ENCODE measurements at regions not wholly inside any gene's neighbourhood (a gene's known extent, or its start where the extent isn't known, plus 50 kb on each side); places are given as distances from the start of the nearest gene placed in this dataset.
"Not testable (repeated sequence)": the region's sequence is repeated elsewhere in the genome, so short reads cannot be mapped to it uniquely, and the experiment has no call there.

DNA sequence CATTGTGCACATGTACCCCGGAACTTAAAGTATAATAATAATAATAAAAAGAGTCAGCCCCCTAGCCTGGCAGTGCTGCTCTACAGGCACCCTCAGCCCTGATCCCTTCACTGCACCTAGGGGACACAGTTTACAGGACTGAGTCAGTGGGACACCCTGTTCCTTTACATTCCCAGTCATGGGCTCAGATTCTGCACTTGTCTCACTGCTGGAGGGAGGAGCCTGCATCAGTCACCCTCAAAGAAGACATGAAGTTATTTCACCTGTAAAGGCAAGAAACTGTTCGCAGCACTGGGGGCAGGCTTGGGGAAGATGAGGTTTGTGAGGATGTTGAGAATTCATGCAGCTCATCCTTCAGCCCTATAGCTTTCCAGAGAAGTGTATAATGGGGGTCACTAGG, 50.7 kb upstream of the VPREB1 start:
- Histone ChIP-seq H3K4me3 (no peak overlapping the region), H3K27ac (no peak overlapping the region), H3K4me1 (no peaks in the 10 kb centered on the region), H3K36me3 (no peaks in the 10 kb centered on the region), H3K9me3 (no peaks in the 10 kb centered on the region), H3K27me3 (no peaks in the 10 kb centered on the region)
- TF ChIP-seq, protein P1, sequence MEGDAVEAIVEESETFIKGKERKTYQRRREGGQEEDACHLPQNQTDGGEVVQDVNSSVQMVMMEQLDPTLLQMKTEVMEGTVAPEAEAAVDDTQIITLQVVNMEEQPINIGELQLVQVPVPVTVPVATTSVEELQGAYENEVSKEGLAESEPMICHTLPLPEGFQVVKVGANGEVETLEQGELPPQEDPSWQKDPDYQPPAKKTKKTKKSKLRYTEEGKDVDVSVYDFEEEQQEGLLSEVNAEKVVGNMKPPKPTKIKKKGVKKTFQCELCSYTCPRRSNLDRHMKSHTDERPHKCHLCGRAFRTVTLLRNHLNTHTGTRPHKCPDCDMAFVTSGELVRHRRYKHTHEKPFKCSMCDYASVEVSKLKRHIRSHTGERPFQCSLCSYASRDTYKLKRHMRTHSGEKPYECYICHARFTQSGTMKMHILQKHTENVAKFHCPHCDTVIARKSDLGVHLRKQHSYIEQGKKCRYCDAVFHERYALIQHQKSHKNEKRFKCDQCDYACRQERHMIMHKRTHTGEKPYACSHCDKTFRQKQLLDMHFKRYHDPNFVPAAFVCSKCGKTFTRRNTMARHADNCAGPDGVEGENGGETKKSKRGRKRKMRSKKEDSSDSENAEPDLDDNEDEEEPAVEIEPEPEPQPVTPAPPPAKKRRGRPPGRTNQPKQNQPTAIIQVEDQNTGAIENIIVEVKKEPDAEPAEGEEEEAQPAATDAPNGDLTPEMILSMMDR (IDR thresholded peaks at IDR 0.05), result no peak
- no peak for DNase-seq

DNA sequence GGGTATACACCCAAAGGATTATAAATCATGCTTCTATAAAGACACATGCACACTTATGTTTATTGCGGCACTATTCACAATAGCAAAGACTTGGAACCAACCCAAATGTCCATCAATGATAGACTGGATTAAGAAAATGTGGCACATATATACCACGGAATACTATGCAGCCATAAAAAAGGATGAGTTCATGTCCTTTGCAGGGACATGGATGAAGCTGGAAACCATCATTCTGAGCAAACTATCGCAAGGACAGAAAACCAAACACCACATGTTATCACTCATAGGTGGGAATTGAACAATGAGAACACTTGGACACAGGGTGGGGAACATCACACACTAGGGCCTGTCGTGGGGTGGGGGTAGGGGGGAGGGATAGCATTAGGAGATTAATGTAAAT, 51.1 kb upstream of the VPREB1 start:
- not testable (repeated sequence) for DNase-seq, H3K4me3 ChIP-seq, H3K27me3 ChIP-seq, H3K4me1 ChIP-seq, H3K36me3 ChIP-seq, H3K9me3 ChIP-seq, H3K27ac ChIP-seq

DNA sequence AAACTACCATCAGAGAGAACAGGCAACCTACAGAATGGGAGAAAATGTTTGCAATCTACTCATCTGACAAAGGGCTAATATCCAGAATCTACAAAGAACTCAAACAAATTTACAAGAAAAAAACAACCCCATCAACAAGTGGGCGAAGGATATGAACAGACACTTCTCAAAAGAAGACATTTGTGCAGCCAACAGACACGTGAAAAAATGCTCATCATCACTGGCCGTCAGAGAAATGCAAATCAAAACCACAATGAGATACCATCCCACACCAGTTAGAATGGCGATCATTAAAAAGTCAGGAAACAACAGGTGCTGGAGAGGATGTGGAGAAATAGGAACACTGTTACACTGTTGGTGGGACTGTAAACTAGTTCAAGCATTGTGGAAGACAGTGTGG, 51.6 kb upstream of the VPREB1 start:
- H3K4me3 ChIP-seq, H3K9me3 ChIP-seq, H3K27ac ChIP-seq, H3K36me3 ChIP-seq, H3K4me1 ChIP-seq, DNase-seq, H3K27me3 ChIP-seq: not testable (repeated sequence)

DNA sequence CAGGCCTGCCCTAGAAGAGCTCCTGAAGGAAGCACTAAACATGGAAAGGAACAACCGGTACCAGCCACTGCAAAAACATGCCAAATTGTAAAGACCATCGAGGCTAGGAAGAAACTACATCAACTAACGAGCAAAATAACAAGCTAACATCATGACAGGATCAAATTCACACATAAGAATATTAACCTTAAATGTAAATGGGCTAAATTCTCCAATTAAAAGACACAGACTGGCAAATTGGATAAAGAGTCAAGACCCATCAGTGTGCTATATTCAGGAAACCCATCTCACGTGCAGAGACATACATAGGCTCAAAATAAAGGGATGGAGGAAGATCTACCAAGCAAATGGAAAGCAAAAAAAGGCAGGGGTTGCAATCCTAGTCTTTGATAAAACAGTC, 54.8 kb upstream of the VPREB1 start:
- not testable (repeated sequence) for H3K27me3 ChIP-seq, H3K4me3 ChIP-seq, H3K9me3 ChIP-seq, H3K36me3 ChIP-seq, DNase-seq, H3K27ac ChIP-seq, H3K4me1 ChIP-seq

DNA sequence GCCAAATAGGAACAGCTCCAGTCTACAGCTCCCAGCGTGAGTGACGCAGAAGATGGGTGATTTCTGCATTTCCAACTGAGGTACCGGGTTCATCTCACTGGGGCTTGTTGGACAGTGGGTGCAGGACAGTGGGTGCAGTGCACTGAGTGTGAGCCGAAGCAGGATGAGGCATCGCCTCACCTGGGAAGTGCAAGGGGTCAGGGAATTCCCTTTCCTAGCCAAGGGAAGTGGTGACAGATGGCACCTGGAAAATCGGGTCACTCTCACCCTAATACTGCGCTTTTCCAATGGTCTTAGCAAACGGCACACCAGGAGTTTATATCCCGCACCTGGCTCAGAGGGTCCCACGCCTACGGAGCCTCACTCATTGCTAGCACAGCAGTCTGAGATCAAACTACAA, 56.7 kb upstream of the VPREB1 start:
- not testable (repeated sequence) for H3K9me3 ChIP-seq, H3K36me3 ChIP-seq, H3K4me1 ChIP-seq, H3K4me3 ChIP-seq, H3K27me3 ChIP-seq, DNase-seq, H3K27ac ChIP-seq

DNA sequence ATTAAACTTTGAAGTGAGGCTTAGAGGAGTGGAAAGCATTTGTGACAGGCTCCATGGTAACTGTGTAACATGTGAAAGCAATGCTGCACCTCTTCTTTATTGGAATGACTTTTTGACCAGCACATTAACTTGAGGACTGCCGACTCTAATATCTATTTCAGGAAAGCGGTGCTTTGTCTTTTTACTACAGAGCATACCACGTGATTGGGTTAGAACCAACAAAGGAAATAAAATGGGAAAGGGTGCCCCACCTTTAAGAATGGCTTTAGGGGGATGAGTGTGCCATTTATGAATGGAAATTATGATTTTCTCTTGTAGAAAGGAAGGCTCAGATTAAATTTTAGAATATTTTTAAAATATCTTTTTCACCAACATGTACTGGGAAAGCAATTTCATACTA, 57.3 kb upstream of the VPREB1 start:
- no peaks in the 10 kb centered on the region for H3K9me3 ChIP-seq
- H3K27me3 ChIP-seq, result no peaks in the 10 kb centered on the region
- H3K4me1 ChIP-seq, result no peaks in the 10 kb centered on the region
- DNase-seq, result no peak
- no peak overlapping the region for H3K4me3 ChIP-seq
- TF ChIP-seq, protein P1 (IDR thresholded peaks at IDR 0.05), result no peak
- TF ChIP-seq POLR2A (IDR thresholded peaks at IDR 0.05), result no peak
- H3K36me3 ChIP-seq, result no peaks in the 10 kb centered on the region
- no peak overlapping the region for H3K27ac ChIP-seq

DNA sequence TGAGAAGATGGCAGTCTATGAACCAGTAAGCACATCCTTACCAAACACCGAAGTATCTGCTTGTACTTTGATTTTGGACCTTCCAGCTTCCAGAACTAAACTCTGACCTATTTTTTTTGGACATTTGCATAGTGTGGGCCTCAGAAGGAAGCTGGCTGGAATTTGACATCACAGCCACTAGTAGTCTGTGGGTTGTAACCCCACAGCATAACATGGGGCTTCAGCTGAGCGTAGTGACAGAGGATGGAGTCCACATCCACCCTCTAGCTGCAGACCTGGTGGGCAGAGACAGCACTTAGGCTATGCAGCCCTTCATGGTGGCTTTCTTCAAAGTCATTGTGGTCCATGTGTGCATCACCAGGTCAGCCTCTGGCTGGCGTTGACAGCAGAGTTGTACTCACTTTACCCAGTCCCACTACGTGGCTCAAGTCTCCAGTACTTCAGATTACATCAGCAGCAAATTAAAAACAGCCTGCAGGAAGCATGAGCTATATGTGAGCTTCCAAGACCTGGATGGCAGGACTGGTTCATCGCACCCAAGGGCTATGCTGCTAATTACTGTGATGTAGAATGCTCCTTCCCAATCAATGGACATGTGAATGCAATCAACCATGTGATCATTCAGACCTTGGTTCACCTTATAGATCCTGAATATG, 58.6 kb upstream of the VPREB1 start:
- Histone ChIP-seq H3K27ac (no peak overlapping the region), H3K4me3 (no peak overlapping the region), H3K27me3 (no peaks in the 10 kb centered on the region), H3K9me3 (no peaks in the 10 kb centered on the region), H3K36me3 (no peaks in the 10 kb centered on the region), H3K4me1 (no peaks in the 10 kb centered on the region)
- TF ChIP-seq, protein P1 (IDR thresholded peaks at IDR 0.05), result no peak
- no peak for TF ChIP-seq POLR2A (IDR thresholded peaks at IDR 0.05)
- no peak for DNase-seq

DNA sequence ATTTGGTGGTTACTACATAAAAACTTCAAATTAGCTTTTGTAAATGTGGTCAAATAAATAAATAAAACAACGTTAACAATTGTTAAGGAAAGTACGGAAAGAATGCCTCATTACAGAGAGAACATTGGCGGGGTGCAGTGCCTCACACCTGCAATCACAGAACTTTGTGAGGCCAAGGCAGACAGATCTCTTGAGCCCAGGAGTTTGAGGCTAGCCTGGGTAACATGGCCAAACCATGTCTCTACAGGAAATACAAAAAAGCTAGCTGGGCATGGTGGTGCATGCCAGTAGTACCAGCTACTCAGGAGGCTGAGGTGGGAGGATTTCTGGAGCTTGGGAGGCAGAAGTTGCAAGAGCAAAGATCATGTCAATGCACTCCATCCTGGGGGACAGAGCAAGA, 59.4 kb upstream of the VPREB1 start:
- TF ChIP-seq, protein P1 (IDR thresholded peaks at IDR 0.05), result no peak
- TF ChIP-seq POLR2A (IDR thresholded peaks at IDR 0.05), result no peak
- no peak for DNase-seq
- no peak overlapping the region for H3K27ac ChIP-seq
- no peaks in the 10 kb centered on the region for H3K4me1 ChIP-seq
- no peaks in the 10 kb centered on the region for H3K27me3 ChIP-seq
- H3K4me3 ChIP-seq, result no peak overlapping the region
- H3K9me3 ChIP-seq, result no peaks in the 10 kb centered on the region
- no peaks in the 10 kb centered on the region for H3K36me3 ChIP-seq

All from Peyer's patch (tissue), 4 donors.